HG03571 (cell line): ENCODE measurements at regions not wholly inside any gene's neighbourhood (a gene's known extent, or its start where the extent isn't known, plus 50 kb on each side); places are given as distances from the start of the nearest gene placed in this dataset.

ENCODE experiments used
- ATAC-seq: cut with Tn5 transposase; IDR thresholded peaks from one replicate; pipeline ENCODE4 v1.9.1; 2021; ENCODE audit not compliant: unreplicated experiment

DNA sequence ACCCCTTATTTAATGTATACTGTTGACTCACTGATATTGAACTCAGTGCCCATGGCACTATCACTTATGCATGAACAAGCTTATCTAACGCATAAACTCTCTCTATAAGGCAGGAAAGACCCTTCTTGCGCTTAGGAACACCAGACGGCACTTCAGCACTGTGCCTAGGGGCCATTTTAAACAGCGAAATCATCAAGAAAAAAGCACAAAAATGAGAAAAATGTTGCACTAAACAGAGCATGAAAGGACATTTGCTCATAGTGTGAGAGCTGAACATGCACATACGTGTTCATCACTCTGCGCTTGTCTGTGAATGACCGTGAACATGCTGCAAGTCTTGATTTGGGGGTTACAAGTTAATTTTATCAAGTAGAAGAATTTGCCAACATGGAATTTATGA is 109.6 kb downstream of the WDR11 start:
- ATAC-seq: no peak

DNA sequence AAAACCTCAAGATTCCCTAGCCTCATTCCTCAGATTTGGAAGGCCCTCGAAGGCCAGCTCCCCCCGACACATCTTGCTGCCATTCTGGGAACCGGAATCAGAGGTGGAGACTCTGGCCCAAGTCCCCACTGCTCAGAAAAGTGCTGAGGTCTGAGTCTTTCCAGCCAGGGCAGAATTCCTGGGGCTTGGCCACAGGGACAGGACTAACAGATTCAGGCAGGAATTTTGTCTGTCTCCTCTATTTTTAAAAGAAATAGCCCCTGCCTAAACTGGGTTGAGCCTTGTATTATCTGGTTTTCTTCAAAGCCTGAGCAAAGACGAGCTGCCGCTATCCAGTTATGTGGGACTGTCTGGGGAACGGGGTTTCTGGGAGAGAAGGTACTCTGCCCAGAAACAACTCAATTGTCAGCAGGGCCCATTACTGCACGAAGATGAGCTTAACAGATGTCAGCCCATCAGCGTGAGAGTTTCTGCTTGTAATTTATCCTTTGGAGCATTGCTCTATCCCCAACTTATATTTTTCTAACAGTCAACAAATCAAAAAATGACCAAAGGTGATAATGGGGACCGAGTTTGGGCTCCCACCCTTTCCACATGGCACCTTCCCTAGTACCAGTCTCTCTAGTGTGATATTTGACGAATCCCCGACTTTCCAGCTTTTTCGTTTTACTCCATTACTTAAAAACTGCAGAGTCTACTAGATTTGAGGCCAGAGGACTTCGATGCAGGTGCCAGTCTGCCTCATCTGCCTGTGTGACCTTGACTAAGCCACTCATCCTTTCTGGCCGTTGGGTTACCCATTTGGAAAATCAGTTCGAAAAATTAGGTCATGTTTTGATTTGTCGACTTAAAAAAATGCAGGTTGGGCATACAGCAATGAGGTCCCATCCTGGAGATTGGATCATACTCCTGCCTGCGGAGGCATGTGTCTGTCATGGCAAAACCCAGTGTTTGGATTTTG is 110.9 kb downstream of the WDR11 start:
- no peak for ATAC-seq

DNA sequence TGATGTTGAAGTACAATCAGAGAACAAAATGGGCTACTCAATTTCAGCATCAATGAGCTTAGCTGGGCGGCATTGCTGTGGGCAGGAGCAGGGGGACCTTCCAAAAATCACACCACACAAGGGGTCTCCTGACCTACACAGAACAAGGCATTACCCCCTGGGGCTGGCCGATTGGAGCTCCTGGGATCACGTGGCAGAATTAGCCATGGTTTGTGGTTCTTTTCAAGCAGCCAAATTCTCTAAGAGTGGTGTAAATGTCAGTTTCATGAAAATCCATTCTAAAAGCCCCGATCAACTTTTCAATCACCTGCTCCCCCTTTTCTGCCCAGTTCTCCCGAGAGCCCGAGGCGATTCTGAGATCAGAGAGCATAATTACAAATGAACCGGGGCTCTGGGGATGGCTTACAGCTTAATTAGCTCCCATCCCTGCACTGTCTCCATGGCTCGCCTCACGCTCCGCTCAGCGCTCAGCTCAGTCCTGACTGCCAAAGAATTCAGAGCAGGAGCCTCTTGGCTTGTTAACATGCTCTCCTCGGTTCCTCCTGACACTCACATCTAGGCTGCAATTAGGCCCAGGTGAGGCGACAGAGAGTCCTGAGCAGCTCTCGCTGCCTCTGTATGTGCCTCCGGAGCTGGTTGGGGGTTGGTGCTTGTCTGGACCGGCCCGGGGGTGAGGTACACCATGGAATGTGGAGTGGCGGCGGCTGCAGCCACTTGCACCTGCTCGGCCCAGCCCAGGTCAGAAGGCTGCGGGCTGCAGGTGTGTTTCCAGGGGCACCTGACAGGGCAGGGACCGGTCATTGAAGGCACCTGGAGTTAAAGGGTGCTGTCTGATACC is 111.8 kb downstream of the WDR11 start:
- no peak for ATAC-seq

DNA sequence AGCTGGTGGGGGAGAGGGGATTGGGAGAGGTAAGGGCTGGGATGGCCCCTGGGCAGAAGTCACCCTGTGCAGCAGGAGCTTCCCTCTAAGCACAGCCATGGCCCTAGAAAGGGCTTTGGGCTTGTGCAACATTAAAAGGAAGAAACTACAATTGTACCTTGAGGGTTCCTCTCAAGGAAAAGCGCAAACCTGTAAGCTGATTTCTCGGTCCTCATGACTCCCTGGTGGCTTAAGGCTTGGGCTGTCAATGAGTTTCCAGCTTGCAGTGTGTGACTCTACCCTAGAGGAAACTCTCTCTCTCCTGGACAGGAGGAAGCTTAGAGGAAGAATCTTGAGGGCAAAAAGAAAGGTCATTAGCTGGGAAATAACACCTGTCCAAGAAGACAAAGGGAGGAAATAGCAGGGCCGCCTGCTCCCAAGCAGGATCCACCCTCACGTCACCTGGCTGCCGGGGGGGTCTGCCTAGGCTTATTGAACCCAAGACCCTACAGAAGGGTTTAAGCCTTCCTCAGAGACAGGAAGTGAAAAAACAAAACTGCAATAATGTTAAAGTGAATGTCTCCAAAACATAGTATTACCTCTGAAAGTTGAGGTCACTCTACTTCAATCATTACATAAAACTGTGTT is 112.5 kb downstream of the WDR11 start:
- ATAC-seq: no peak

DNA sequence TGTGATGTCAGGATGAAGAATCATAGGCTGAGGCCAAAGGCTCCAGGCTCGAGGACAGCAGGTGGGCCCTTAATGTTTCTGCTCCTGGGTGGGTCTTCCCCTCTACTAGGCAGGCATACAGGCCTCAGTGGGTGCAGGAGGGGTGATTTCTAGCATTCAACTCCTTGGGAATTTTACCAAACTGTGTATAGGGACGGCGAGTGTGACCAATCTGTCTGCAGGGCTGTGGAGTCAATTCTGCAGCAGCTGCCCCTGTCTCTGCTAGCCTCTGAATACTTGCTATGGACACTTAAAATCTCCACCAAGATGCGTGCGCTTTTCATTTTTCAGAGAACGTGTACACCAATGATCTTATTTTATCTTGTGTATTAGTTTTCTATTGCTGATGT is 115.5 kb downstream of the WDR11 start:
- ATAC-seq: no peak

DNA sequence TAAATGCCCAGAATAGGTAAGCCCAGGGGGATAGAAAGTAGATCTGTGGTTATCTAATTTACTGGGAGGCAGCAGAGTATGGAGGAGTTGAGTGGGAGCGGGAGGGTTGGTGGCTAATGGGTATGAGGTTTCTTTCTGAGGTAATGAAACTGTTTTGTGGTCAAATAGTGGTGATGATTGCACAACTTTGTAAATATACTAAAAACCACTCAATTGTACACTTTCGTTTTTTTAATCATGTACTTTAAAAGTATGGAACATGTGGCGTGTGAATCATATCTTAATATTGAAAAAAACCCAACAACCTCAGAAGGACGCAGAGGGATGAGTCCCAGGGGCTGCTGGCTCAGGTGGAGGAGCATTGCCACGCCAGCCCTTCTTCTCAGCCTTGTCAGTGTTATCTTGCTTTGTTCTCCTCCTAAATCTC is 118.1 kb downstream of the WDR11 start:
- ATAC-seq: peak; percentile 73

DNA sequence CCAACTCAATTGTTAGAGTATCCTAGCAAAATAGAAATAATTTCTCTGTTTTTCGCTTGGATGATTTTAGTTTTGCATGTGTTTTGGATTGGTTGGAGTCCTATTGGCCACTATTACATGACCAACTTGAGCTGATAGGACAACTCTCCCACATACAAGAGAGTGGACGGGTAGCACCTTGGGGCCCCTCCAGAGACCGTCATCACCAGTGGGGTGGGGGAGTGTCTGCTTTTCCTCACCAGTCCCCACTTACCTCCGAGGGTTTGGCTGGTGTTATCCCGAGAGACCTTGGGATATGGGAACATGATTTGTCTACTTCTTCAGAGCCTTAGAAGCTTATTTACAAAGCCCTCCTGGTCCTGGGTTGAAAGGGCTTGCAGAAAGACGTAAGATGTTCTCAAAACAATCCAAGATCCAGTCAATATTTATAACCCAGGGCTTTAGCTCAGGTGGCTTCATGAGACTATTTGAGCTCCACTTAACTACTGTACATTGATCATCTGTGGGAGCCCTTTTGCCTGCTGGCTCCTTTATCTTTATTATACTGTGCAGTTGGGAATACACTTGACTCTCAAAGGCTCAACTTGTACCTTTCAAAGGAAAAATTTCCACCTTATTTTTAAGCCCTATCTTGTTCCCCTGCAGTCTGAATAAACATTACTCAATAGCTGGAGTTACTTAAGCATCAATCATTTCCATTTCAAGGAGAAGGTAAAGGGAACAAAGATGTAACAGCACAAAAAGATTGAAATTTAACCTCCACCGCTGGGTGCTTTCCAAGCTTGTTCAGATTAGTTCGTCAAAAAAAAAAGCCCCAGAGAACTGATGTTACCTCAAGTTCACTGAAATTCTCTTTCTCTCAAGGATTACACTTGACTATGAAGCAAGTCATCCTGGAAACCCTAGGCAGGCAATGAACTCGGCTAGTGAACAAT is 119.7 kb downstream of the WDR11 start:
- no peak for ATAC-seq

DNA sequence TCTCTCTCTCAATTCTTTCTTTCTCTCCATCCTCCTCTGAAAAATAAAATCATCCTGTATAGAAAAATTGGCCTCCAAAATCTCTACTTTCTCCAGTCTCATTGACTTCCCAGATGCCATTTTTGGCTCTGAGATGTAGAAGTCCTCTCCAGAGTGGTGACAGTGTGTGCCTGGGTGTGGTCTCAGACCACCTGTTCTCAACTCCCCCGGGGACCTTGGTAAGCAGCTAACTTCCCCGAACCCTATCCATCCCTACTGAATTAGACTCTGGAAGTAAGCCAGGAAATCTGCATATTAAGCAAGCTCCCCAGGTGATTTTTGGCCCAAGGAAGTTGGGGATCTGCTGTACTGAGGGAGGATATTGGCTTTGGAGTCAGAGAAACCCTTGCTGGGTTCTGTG is 120.5 kb downstream of the WDR11 start:
- no peak for ATAC-seq

DNA sequence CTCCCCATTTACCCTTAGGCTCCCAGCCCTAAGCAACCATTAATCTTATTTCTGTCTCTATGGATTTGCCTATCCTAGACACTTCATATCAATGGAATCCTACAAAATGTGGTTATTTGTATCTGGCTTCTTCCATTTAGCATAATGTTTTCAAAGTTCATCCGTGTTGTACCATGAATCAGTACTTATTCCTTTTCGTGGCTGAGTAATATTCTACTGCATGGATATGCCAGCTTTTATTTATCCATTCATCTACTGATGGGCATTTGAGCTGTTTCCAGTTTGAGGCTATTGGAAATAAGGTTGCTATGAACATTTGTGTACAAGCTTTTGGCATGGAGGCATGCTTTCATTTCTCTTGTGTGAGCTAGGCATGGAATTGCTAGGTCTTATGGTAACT is 121.1 kb downstream of the WDR11 start:
- no peak for ATAC-seq

DNA sequence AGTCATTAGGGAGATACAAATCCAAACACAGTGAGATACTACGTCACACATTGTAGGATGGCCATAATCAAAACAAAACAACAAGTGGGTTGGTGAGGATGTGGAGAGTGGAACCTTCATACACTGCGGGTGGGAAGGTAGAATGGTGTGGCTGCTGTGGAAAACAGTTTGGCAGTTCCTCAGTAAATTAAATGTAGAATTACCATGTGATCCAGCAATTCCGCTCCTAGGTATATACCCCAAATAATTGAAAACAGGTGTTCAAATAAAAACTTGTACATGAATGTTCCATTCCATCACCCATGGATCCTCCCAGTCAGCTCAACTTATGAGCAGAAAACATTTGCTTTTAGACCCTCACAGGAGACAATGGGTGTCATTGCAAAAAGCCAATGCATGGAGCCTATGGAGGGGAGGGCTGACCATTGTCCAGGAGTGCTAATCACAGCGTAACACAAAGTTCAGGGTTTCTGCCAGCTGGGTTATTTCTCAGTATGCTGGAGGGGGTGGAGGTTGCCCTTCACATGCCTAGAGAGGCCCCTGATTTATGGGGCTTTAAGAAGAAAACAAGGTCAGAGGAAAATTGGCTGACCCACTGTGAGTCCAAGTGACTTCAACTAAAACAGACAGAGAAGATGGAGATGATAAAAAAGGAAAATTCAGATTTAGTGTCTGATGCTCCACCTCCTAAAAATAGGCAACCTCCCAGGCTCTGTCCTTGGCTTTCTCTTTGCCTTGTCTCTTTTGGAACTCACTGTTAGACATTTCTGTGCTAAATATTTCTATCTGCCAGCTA is 124.1 kb downstream of the WDR11 start:
- ATAC-seq: no peak

DNA sequence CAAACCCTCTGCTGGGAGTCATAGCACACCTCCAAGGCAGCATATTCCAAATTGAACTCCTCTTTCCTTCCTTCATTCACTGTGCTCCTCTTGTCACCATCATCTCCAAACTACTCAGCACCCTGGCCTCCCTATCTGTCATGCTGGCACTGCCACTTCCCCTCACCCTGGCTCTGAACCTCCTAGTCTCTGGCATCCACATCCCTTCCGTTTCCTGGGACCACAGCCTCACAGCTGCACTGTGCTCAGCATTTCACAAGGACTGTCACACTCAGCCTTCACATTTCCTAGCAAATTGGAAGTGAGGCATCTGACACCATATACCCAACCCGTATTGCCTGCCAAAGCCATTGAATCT is 124.7 kb downstream of the WDR11 start:
- ATAC-seq: no peak

DNA sequence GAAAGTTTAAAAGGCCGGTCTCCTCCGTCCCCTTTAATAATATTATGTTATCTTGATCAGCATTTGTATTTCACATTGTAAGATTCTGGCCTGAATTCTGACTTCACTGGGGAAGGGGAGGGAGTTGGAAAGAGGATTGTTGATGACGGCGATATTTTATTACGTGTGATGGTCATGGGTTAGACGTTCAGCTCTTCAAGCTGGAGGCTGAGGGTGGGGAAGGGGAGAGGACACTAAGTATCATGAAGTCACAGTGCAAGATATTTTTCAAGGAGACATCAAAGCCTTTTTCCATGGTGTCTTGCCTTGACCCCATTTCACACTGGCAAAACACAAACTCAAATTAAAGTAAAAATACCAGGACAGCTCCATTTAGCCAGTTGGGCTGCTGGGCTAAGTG is 126.7 kb downstream of the WDR11 start:
- no peak for ATAC-seq

DNA sequence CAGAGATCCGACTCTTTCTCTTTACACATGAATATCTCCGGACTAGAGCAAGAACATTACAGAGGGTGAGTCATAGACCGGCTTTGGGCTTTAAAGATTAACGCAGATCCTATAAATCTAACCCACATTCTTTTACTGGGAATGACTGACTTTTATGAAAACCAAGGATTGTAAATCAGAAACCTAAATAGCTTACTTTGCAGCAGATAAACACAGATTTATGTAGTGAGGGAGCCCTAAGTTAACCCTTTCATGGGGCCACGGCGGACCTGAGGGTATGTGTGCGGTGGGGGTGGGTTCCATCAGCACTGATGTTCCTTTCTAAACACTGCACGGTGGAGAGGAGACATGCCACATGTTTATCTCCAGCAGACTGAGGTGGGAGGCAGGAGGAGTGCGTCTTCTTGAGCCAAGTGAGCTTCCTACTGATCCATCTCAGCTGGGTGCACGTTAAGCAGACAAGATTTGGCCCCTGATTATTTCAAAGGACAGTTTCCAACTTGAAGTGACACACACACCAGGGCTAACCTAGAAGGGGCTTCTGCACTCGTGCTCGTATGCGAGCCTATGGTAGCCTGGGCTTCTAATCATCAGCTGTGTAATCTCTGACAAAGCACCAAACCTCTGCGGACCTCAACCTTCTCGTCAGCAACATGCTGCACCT is 127.6 kb downstream of the WDR11 start:
- no peak for ATAC-seq

DNA sequence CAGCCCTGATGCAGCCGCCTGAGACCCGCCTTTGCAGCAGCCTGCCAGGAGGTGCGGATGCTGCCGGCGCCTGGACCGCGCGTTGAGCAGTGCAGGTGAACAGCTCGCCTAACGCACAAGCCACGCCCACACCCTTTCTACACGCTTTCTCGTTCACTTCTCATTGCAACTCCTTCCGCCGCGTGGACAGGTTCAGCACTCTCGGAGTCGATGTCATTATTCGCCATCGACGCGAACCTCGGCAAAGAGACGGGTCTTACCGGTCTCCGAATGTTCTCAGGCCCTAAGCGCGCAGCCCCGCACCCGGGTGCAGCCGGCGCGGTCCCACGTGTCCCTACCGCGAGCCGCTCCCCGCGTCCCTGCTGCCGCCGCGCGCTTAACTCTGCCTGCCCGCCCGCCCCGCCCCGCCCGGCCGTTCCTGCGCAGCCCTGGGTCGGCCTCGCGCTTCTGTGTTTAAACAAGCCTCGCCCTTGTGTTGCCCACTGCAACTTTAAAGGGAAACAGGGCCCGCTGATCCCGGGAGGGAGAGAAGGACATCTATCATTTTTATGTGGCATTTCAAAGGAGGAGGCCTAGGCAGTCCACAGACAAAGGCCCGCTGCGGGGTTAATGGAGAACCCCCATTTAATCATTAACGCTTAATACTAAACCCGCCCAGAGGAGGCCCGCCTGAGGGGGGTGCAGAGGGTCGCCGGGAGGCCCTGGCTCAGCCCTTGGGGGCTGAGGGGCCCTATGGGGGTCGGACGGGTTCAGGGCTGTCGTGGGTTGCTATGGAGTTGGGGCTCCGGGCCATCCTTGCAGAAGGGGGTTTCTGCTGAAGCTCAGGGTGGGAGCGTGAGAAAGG is 128.5 kb downstream of the WDR11 start:
- no peak for ATAC-seq

DNA sequence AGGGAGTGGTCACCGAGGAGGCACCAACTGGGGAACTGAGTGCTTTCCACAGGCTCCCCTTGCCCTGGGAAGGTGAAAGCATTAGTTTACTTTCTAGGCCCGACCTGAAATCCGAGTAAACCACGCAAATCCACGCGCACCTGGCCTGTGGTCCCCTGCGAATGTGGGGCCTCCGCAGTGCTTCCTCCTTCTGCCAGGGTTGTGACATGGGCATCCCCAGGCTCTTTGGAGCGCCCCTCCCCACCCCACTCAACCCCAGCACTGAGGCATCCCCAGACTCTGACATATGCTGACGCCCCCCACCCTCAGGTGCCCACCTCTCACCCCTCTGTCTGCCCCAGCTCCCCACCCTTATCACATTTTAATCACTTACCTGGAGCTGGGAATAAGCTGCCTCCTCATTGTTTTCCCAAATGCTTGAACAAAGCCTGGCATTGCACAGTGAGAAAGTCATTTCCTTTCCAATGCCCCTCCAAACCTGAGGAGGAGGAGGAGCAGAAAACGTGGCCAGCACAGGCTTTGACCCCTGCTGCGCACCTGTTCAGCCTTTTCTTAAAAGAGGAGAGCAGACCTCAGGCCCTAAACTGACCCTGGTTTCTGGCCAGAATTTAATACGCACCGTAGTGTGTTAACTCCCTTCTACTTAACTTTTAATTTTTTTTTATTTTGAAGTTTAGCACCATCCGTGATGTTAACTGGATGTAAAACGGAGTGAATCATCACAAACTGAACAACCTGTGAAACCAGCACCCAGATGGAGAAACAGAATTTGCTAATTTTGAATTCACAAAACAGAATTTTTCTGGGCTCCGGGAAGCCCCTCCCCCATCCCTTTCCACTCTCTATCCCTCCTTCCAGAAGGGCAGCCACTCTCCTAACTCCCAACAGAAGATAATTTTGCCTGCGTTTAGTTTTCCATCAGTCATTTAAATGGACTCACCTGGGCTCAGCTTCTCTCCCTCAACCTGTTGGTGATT is 129.4 kb downstream of the WDR11 start:
- ATAC-seq: no peak

DNA sequence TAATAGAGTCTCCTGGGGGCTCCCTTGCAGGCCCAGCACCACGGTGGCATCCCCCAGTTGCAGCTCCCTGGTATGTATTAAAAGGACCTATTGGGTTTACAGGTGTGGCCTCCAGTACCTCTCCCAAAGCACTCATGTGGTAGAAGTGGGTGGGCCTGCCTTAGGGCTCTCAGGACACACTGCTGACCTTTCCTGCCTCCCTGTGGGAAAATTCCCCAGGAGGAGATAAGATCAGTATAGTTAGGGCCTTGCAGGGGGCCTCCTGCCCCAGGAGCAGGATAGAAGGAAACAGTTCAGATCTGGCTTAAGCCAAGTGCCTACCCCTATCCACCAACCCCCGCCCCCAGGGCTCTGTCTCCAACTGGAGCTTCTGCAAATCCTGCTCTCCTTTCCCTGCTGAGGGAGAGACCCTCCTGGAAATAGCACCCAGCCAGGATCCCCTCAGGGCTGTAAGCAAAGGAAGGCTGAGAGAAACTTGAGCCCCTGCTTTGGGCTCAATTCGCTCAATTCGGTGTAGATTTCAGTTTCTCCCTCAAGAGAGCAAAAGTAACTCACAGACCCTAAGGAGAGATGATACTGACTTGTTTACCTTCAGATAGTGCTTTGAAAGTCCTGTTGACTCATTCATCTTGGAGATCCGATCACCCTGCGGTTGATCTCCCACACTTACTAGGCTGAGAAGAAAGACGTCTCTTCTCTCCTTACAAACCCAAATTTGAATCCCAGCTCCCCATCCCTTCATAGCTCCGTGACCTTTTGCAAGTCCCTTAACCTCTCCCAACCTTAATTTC is 130.6 kb downstream of the WDR11 start:
- no peak for ATAC-seq
